ENCODE measurements at regions not wholly inside any gene's neighbourhood (a gene's known extent, or its start where the extent isn't known, plus 50 kb on each side); places are given as distances from the start of the nearest gene placed in this dataset.

GRCh38 chr12:20213723-20214625, 154.4 kb upstream of the PDE3A start:
- H3K27me3 Mint-ChIP-seq (ENCODE audit: insufficient read depth) = peaks cover 2% of the 10 kb centered on the region; the same call in 1 of the 2 replicates
- no peaks in the 10 kb centered on the region for H3K36me3 Mint-ChIP-seq (ENCODE audit: low read depth)
- H3K27ac Mint-ChIP-seq = no peak overlapping the region
- peaks cover 49% of the 10 kb centered on the region for H3K9me3 Mint-ChIP-seq
- no peaks in the 10 kb centered on the region; the same call in 1 of the 2 replicates for H3K4me1 Mint-ChIP-seq (ENCODE audit: low read depth)
- DNase-seq = no peak
- no peak for TF ChIP-seq CTCF (IDR thresholded peaks at IDR 0.05)
- H3K4me3 Mint-ChIP-seq = no peak overlapping the region

GRCh38 chr12:20220339-20220738, 148.0 kb upstream of the PDE3A start:
- Mint-ChIP-seq H3K27me3 (ENCODE audit: insufficient read depth) (no peaks in the 10 kb centered on the region), H3K9me3 (peaks cover 50% of the 10 kb centered on the region), H3K27ac (no peak overlapping the region), H3K4me1 (ENCODE audit: low read depth) (no peaks in the 10 kb centered on the region), H3K36me3 (ENCODE audit: low read depth) (no peaks in the 10 kb centered on the region), H3K4me3 (no peak overlapping the region)
- TF ChIP-seq CTCF (IDR thresholded peaks at IDR 0.05) = no peak
- no peak for DNase-seq

GRCh38 chr12:20232931-20233675, 135.2 kb upstream of the PDE3A start:
- Mint-ChIP-seq H3K9me3 (peaks cover 53% of the 10 kb centered on the region), H3K36me3 (ENCODE audit: low read depth) (peaks cover 6% of the 10 kb centered on the region), H3K27ac (no peak overlapping the region), H3K4me1 (ENCODE audit: low read depth) (no peaks in the 10 kb centered on the region), H3K27me3 (ENCODE audit: insufficient read depth) (peaks cover 1% of the 10 kb centered on the region; the same call in 1 of the 2 replicates), H3K4me3 (no peak overlapping the region)
- no peak for TF ChIP-seq CTCF (IDR thresholded peaks at IDR 0.05)
- no peak for DNase-seq

- no peak for DNase-seq
- H3K36me3 Mint-ChIP-seq (ENCODE audit: low read depth) = peaks cover 6% of the 10 kb centered on the region
- H3K4me1 Mint-ChIP-seq (ENCODE audit: low read depth) = no peaks in the 10 kb centered on the region
- no peak overlapping the region for H3K4me3 Mint-ChIP-seq
- H3K9me3 Mint-ChIP-seq = peaks cover 44% of the 10 kb centered on the region
- peaks cover 1% of the 10 kb centered on the region; the same call in 1 of the 2 replicates for H3K27me3 Mint-ChIP-seq (ENCODE audit: insufficient read depth)
- H3K27ac Mint-ChIP-seq = no peak overlapping the region
- no peak for TF ChIP-seq CTCF (IDR thresholded peaks at IDR 0.05)
Observed at GRCh38 chr12:20234474-20234873, 133.9 kb upstream of the PDE3A start.

- TF ChIP-seq CTCF (IDR thresholded peaks at IDR 0.05) = no peak
- no peak overlapping the region for H3K27ac Mint-ChIP-seq
- H3K4me1 Mint-ChIP-seq (ENCODE audit: low read depth) = no peaks in the 10 kb centered on the region
- no peak for DNase-seq
- peaks cover 1% of the 10 kb centered on the region; the same call in 1 of the 2 replicates for H3K27me3 Mint-ChIP-seq (ENCODE audit: insufficient read depth)
- H3K36me3 Mint-ChIP-seq (ENCODE audit: low read depth) = peaks cover 6% of the 10 kb centered on the region
- no peak overlapping the region for H3K4me3 Mint-ChIP-seq
- H3K9me3 Mint-ChIP-seq = peaks cover 51% of the 10 kb centered on the region
Observed at GRCh38 chr12:20237091-20237490, 131.2 kb upstream of the PDE3A start.
